Vagina (tissue), 2 donors: ENCODE measurements at regions not wholly inside any gene's neighbourhood (a gene's known extent, or its start where the extent isn't known, plus 50 kb on each side); places are given as distances from the start of the nearest gene placed in this dataset.

Experiments
- POLR2A ChIP-seq, 2 donors: fragments of 450-650 bp; IDR thresholded peaks; one replicate each; pipeline ENCODE4 v1.6.1; 2017; ENCODE audit warnings: antibody characterized with exemption in 2 of 2, mild to moderate bottlenecking in 2 of 2, moderate library complexity in 2 of 2
- TF ChIP-seq, protein P1 (sequence below), 3 experiments: fragments of 450-650 bp in 2 of 3; fragments of 200-600 bp in 1 of 3; sonication (generic) in 1 of 3; IDR thresholded peaks; one replicate each; pipeline ENCODE4 v1.5.1; 2017 to 2019; ENCODE audit warnings: antibody characterized with exemption in 3 of 3, mild to moderate bottlenecking in 2 of 3, moderate library complexity in 2 of 3

GRCh38 chr12:88726806-88727720, 146.8 kb upstream of the KITLG start:
- TF ChIP-seq, protein P1, sequence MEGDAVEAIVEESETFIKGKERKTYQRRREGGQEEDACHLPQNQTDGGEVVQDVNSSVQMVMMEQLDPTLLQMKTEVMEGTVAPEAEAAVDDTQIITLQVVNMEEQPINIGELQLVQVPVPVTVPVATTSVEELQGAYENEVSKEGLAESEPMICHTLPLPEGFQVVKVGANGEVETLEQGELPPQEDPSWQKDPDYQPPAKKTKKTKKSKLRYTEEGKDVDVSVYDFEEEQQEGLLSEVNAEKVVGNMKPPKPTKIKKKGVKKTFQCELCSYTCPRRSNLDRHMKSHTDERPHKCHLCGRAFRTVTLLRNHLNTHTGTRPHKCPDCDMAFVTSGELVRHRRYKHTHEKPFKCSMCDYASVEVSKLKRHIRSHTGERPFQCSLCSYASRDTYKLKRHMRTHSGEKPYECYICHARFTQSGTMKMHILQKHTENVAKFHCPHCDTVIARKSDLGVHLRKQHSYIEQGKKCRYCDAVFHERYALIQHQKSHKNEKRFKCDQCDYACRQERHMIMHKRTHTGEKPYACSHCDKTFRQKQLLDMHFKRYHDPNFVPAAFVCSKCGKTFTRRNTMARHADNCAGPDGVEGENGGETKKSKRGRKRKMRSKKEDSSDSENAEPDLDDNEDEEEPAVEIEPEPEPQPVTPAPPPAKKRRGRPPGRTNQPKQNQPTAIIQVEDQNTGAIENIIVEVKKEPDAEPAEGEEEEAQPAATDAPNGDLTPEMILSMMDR (IDR thresholded peaks at IDR 0.05), result no peak
- TF ChIP-seq POLR2A (IDR thresholded peaks at IDR 0.05), result no peak
